ENCODE measurements at regions not wholly inside any gene's neighbourhood (a gene's known extent, or its start where the extent isn't known, plus 50 kb on each side); places are given as distances from the start of the nearest gene placed in this dataset.

- no TSS peak for BruUV-seq (replicated peaks)
- H3K27me3 Mint-ChIP-seq (ENCODE audit: unreplicated experiment): no peaks in the 10 kb centered on the region
- TF ChIP-seq, protein P1, sequence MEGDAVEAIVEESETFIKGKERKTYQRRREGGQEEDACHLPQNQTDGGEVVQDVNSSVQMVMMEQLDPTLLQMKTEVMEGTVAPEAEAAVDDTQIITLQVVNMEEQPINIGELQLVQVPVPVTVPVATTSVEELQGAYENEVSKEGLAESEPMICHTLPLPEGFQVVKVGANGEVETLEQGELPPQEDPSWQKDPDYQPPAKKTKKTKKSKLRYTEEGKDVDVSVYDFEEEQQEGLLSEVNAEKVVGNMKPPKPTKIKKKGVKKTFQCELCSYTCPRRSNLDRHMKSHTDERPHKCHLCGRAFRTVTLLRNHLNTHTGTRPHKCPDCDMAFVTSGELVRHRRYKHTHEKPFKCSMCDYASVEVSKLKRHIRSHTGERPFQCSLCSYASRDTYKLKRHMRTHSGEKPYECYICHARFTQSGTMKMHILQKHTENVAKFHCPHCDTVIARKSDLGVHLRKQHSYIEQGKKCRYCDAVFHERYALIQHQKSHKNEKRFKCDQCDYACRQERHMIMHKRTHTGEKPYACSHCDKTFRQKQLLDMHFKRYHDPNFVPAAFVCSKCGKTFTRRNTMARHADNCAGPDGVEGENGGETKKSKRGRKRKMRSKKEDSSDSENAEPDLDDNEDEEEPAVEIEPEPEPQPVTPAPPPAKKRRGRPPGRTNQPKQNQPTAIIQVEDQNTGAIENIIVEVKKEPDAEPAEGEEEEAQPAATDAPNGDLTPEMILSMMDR (IDR thresholded peaks at IDR 0.05; ENCODE audit: unreplicated experiment): no peak
Observed at GRCh38 chr12:59861635-59862034, 265.8 kb downstream of the SLC16A7 start.

GRCh38 chr12:59867055-59867454 lies 271.2 kb downstream of the SLC16A7 start:
- Mint-ChIP-seq H3K36me3 (ENCODE audit: insufficient read depth, unreplicated experiment) (no peaks in the 10 kb centered on the region), H3K4me3 (ENCODE audit: low read depth, unreplicated experiment) (no peak overlapping the region), H3K27ac (ENCODE audit: unreplicated experiment) (no peak overlapping the region), H3K27me3 (ENCODE audit: unreplicated experiment) (no peaks in the 10 kb centered on the region), H3K4me1 (ENCODE audit: low read depth, unreplicated experiment) (no peaks in the 10 kb centered on the region), H3K9me3 (ENCODE audit: low read depth, unreplicated experiment) (peaks cover 2% of the 10 kb centered on the region)
- DNase-seq: no peak
- intact Hi-C loops (cut with micrococcal nuclease; ENCODE audit: unreplicated experiment): no loop called here
- TF ChIP-seq, protein P1 (IDR thresholded peaks at IDR 0.05; ENCODE audit: unreplicated experiment): no peak
- CTCF ChIA-PET: no interaction called here
- BruUV-seq (replicated peaks): no TSS peak

More at GRCh38 chr12:59861635-59862034, 265.8 kb downstream of the SLC16A7 start:
- H3K27ac Mint-ChIP-seq (ENCODE audit: unreplicated experiment): no peak overlapping the region
- intact Hi-C loops (cut with micrococcal nuclease; ENCODE audit: unreplicated experiment): no loop called here
- DNase-seq: no peak
- H3K9me3 Mint-ChIP-seq (ENCODE audit: low read depth, unreplicated experiment): peaks cover 5% of the 10 kb centered on the region
- no peaks in the 10 kb centered on the region for H3K4me1 Mint-ChIP-seq (ENCODE audit: low read depth, unreplicated experiment)
- no peaks in the 10 kb centered on the region for H3K36me3 Mint-ChIP-seq (ENCODE audit: insufficient read depth, unreplicated experiment)
- CTCF ChIA-PET: no interaction called here
- H3K4me3 Mint-ChIP-seq (ENCODE audit: low read depth, unreplicated experiment): no peak overlapping the region

- Mint-ChIP-seq H3K27me3 (ENCODE audit: unreplicated experiment) (no peaks in the 10 kb centered on the region), H3K27ac (ENCODE audit: unreplicated experiment) (no peak overlapping the region), H3K4me1 (ENCODE audit: low read depth, unreplicated experiment) (no peaks in the 10 kb centered on the region), H3K9me3 (ENCODE audit: low read depth, unreplicated experiment) (no peaks in the 10 kb centered on the region), H3K4me3 (ENCODE audit: low read depth, unreplicated experiment) (no peak overlapping the region), H3K36me3 (ENCODE audit: insufficient read depth, unreplicated experiment) (no peaks in the 10 kb centered on the region)
- intact Hi-C loops (cut with micrococcal nuclease; ENCODE audit: unreplicated experiment): no loop called here
- no peak for DNase-seq
- CTCF ChIA-PET: no interaction called here
- TF ChIP-seq, protein P1 (IDR thresholded peaks at IDR 0.05; ENCODE audit: unreplicated experiment): no peak
- no TSS peak for BruUV-seq (replicated peaks)
Observed at GRCh38 chr12:59867689-59868088, 271.9 kb downstream of the SLC16A7 start.

- no peaks in the 10 kb centered on the region for H3K36me3 Mint-ChIP-seq (ENCODE audit: insufficient read depth, unreplicated experiment)
- intact Hi-C loops (cut with micrococcal nuclease; ENCODE audit: unreplicated experiment): no loop called here
- TF ChIP-seq, protein P1 (IDR thresholded peaks at IDR 0.05; ENCODE audit: unreplicated experiment): no peak
- no peak overlapping the region for H3K4me3 Mint-ChIP-seq (ENCODE audit: low read depth, unreplicated experiment)
- no TSS peak for BruUV-seq (replicated peaks)
- no peak for DNase-seq
- H3K27me3 Mint-ChIP-seq (ENCODE audit: unreplicated experiment): no peaks in the 10 kb centered on the region
- H3K9me3 Mint-ChIP-seq (ENCODE audit: low read depth, unreplicated experiment): no peaks in the 10 kb centered on the region
- H3K27ac Mint-ChIP-seq (ENCODE audit: unreplicated experiment): no peak overlapping the region
- peaks cover 9% of the 10 kb centered on the region for H3K4me1 Mint-ChIP-seq (ENCODE audit: low read depth, unreplicated experiment)
- CTCF ChIA-PET: no interaction called here
Observed at GRCh38 chr12:59871779-59872178, 275.9 kb downstream of the SLC16A7 start.

Data from Calu3 (cell line).